Liver (tissue), 8 donors: ENCODE measurements at regions not wholly inside any gene's neighbourhood (a gene's known extent, or its start where the extent isn't known, plus 50 kb on each side); places are given as distances from the start of the nearest gene placed in this dataset.

ENCODE experiments used
- DNase-seq: peaks from one replicate; pipeline ENCODE4 v3.0.0-alpha.2; 2017; ENCODE audit warnings: low spot score
- H3K27ac ChIP-seq, 2 donors: one replicate each; pipeline ENCODE4 v1.7.0; 2013; ENCODE audit warnings: inconsistent platforms in 2 of 2, low read length in 2 of 2, control low read depth in 1 of 2, low read depth in 1 of 2, mild to moderate bottlenecking in 1 of 2
- H3K27me3 ChIP-seq, 4 donors: one replicate each; pipeline versions ENCODE4 v1.6.1 to v1.7.0; 2013; ENCODE audit warnings: low read length in 3 of 4, inconsistent platforms in 1 of 4, mild to moderate bottlenecking in 1 of 4, moderate library complexity in 1 of 4; ENCODE audit not compliant: control insufficient read depth in 4 of 4, insufficient read depth in 4 of 4
- H3K36me3 ChIP-seq, 4 donors: one replicate each; pipeline versions ENCODE4 v1.6.1 to v1.7.0; 2013; ENCODE audit warnings: low read length in 3 of 4, mild to moderate bottlenecking in 3 of 4, low read depth in 1 of 4, moderate library complexity in 1 of 4; ENCODE audit not compliant: control insufficient read depth in 4 of 4, insufficient read depth in 3 of 4
- H3K4me1 ChIP-seq, 4 donors: one replicate each; pipeline versions ENCODE4 v1.6.1 to v1.7.0; 2013; ENCODE audit warnings: low read length in 3 of 4, mild to moderate bottlenecking in 3 of 4, moderate library complexity in 1 of 4; ENCODE audit not compliant: control insufficient read depth in 4 of 4, insufficient read depth in 4 of 4
- H3K4me3 ChIP-seq, 3 donors: one replicate each; pipeline versions ENCODE4 v1.6.1 to v1.7.0; 2013; ENCODE audit warnings: low read length in 3 of 3, control low read depth in 1 of 3, low read depth in 1 of 3, mild to moderate bottlenecking in 1 of 3
- H3K9ac ChIP-seq, 2 donors: one replicate each; pipeline ENCODE4 v1.7.0; 2013; ENCODE audit warnings: low read length in 2 of 2, mild to moderate bottlenecking in 2 of 2, moderate library complexity in 2 of 2, control low read depth in 1 of 2, low read depth in 1 of 2
- H3K9me3 ChIP-seq, 4 donors: one replicate each; pipeline versions ENCODE4 v1.6.1 to v1.7.0; 2013; ENCODE audit warnings: low read length in 3 of 4; ENCODE audit not compliant: control insufficient read depth in 4 of 4
- ATF3 ChIP-seq: IDR thresholded peaks from 2 replicates; pipeline ENCODE4 v1.6.1; 2016; ENCODE audit warnings: antibody characterized with exemption
- CTCF ChIP-seq: fragments of 150-350 bp; IDR thresholded peaks from 2 replicates; pipeline ENCODE4 v1.5.1; 2017; ENCODE audit warnings: improper control_type of control experiment, low read depth, low read length; ENCODE audit not compliant: missing input control
- FOXA1 ChIP-seq: IDR thresholded peaks from 2 replicates; pipeline ENCODE4 v1.6.1; 2016; ENCODE audit warnings: antibody characterized with exemption
- FOXA2 ChIP-seq: IDR thresholded peaks from 2 replicates; pipeline ENCODE4 v1.6.1; 2016; ENCODE audit warnings: antibody characterized with exemption
- HNF4A ChIP-seq, 2 donors: conservative IDR thresholded peaks; 2 replicates each; pipeline ENCODE4 v1.6.1; 2016; ENCODE audit warnings: antibody characterized with exemption in 2 of 2, mild to moderate bottlenecking in 2 of 2
- HNF4G ChIP-seq: IDR thresholded peaks from 2 replicates; pipeline ENCODE4 v1.6.1; 2016; ENCODE audit warnings: antibody characterized with exemption
- MAX ChIP-seq: IDR thresholded peaks from 2 replicates; pipeline ENCODE4 v1.6.1; 2016; ENCODE audit warnings: antibody characterized with exemption
- NR2F2 ChIP-seq: IDR thresholded peaks from 2 replicates; pipeline ENCODE4 v1.6.1; 2016; ENCODE audit warnings: antibody characterized with exemption
- REST ChIP-seq: IDR thresholded peaks from 2 replicates; pipeline ENCODE4 v1.6.1; 2016; ENCODE audit warnings: antibody characterized with exemption, mild to moderate bottlenecking
- RXRA ChIP-seq, 2 donors: IDR thresholded peaks; 2 replicates each; pipeline ENCODE4 v1.6.1; 2017 to 2018; ENCODE audit warnings: antibody characterized with exemption in 2 of 2, mild to moderate bottlenecking in 1 of 2
- SP1 ChIP-seq: IDR thresholded peaks from 2 replicates; pipeline ENCODE4 v1.6.1; 2018; ENCODE audit warnings: antibody characterized with exemption, mild to moderate bottlenecking
- TAF1 ChIP-seq: conservative IDR thresholded peaks from 2 replicates; pipeline ENCODE4 v1.6.1; 2016; ENCODE audit warnings: antibody characterized with exemption, mild to moderate bottlenecking
- WGBS: extraction: QIAGEN DNeasy Blood & Tissue Kit; methylation state at CpG from one replicate; pipeline ENCODE4 v1.1.7; 2013; 5-methylcytosine and 5-hydroxymethylcytosine counted together
- donor health status: healthy.
- donor health status: healthy.
- donor health status: healthy.
- donor health status: healthy.
- donor health status: healthy.

GRCh38 chr20:1778338-1778737 lies 116.9 kb upstream of the SIRPA start:
- Histone ChIP-seq H3K4me3 (no peak overlapping the region), H3K27ac (no peak overlapping the region), H3K4me1 (peaks cover 0 to 12% (median 8%) of the 10 kb centered on the region in 4 donors), H3K36me3 (no peaks in the 10 kb centered on the region), H3K9ac (no peak overlapping the region), H3K27me3 (peaks cover 0 to 3% (median 0%) of the 10 kb centered on the region in 4 donors), H3K9me3 (no peaks in the 10 kb centered on the region)
- DNase-seq: no peak
- 87% methylated on average over 12 of the region's 12 CpGs for WGBS
- TF ChIP-seq CTCF: no peak
- TF ChIP-seq RXRA (IDR thresholded peaks at IDR 0.05): no peak
- TF ChIP-seq TAF1: no peak
- TF ChIP-seq HNF4G: no peak
- no peak for TF ChIP-seq ATF3
- TF ChIP-seq NR2F2: no peak

- TF ChIP-seq FOXA1 (no peak), HNF4A (conservative IDR thresholded peaks at IDR 0.05) (no peak), REST (no peak), FOXA2 (no peak), SP1 (no peak), MAX (no peak)
- no peak overlapping the region for H3K27ac ChIP-seq
- peaks cover 0 to 3% (median 0%) of the 10 kb centered on the region in 4 donors for H3K27me3 ChIP-seq
- no peak overlapping the region for H3K9ac ChIP-seq
- no peak overlapping the region for H3K4me3 ChIP-seq
- no peak for DNase-seq
- 20% methylated on average over 14 of the region's 14 CpGs for whole genome bisulfite sequencing
- no peaks in the 10 kb centered on the region for H3K9me3 ChIP-seq
- no peaks in the 10 kb centered on the region for H3K36me3 ChIP-seq
- peaks cover 0 to 12% (median 8%) of the 10 kb centered on the region in 4 donors for H3K4me1 ChIP-seq
Observed at GRCh38 chr20:1777476-1777820, 117.8 kb upstream of the SIRPA start.
